ENCODE measurements at regions not wholly inside any gene's neighbourhood (a gene's known extent, or its start where the extent isn't known, plus 50 kb on each side); places are given as distances from the start of the nearest gene placed in this dataset.
"Not testable (repeated sequence)": the region's sequence is repeated elsewhere in the genome, so short reads cannot be mapped to it uniquely, and the experiment has no call there.

- Histone ChIP-seq H3K27ac (ENCODE audit: low read length) (no peak overlapping the region), H3K79me2 (ENCODE audit: low read length) (no peaks in the 10 kb centered on the region), H3K9me3 (ENCODE audit: low read length) (no peaks in the 10 kb centered on the region), H2AFZ (ENCODE audit: low read length) (no peak overlapping the region), H4K20me1 (ENCODE audit: insufficient read depth, low read depth, low read length) (no peaks in the 10 kb centered on the region), H3K9me2 (replicated peaks; ENCODE audit: insufficient read depth, low read length) (no peaks in the 10 kb centered on the region), H3K9ac (ENCODE audit: low read length) (no peak overlapping the region), H3K4me1 (ENCODE audit: low read length) (peaks cover 4% of the 10 kb centered on the region; the same call in 1 of the 2 replicates), H3K4me2 (ENCODE audit: low read depth, low read length, poor library complexity, severe bottlenecking) (no peak overlapping the region), H3K4me3 (ENCODE audit: low read length) (no peak overlapping the region), H3K36me3 (ENCODE audit: insufficient read depth, low read length) (no peaks in the 10 kb centered on the region), H3K27me3 (ENCODE audit: low read length) (no peaks in the 10 kb centered on the region)
- no peak for DNase-seq
These were observed 208.3 kb downstream of the TBC1D2B start for GRCh38 chr15:77869021-77869895.

- not testable (repeated sequence) for H3K36me3 ChIP-seq (ENCODE audit: insufficient read depth, low read length); H3K9me2 ChIP-seq (replicated peaks; ENCODE audit: insufficient read depth, low read length); H3K4me3 ChIP-seq (ENCODE audit: low read length); H3K9me3 ChIP-seq (ENCODE audit: low read length); H3K4me2 ChIP-seq (ENCODE audit: low read depth, low read length, poor library complexity, severe bottlenecking); H3K9ac ChIP-seq (ENCODE audit: low read length); H3K27ac ChIP-seq (ENCODE audit: low read length); H2AFZ ChIP-seq (ENCODE audit: low read length); H3K4me1 ChIP-seq (ENCODE audit: low read length); H4K20me1 ChIP-seq (ENCODE audit: insufficient read depth, low read depth, low read length); H3K79me2 ChIP-seq (ENCODE audit: low read length); H3K27me3 ChIP-seq (ENCODE audit: low read length); DNase-seq
These were observed 209.4 kb downstream of the TBC1D2B start for GRCh38 chr15:77868048-77868629.

- no peak overlapping the region for H3K4me3 ChIP-seq (ENCODE audit: low read length)
- no peaks in the 10 kb centered on the region for H3K36me3 ChIP-seq (ENCODE audit: insufficient read depth, low read length)
- no peaks in the 10 kb centered on the region for H3K9me3 ChIP-seq (ENCODE audit: low read length)
These were observed 210.1 kb downstream of the TBC1D2B start for GRCh38 chr15:77867266-77868047.

GRCh38 chr15:77866596-77867125, 210.8 kb downstream of the TBC1D2B start:
- Histone ChIP-seq H3K27ac (ENCODE audit: low read length) (no peak overlapping the region), H3K4me2 (ENCODE audit: low read depth, low read length, poor library complexity, severe bottlenecking) (no peak overlapping the region), H3K27me3 (ENCODE audit: low read length) (no peaks in the 10 kb centered on the region), H4K20me1 (ENCODE audit: insufficient read depth, low read depth, low read length) (no peaks in the 10 kb centered on the region), H3K36me3 (ENCODE audit: insufficient read depth, low read length) (no peaks in the 10 kb centered on the region), H3K4me1 (ENCODE audit: low read length) (peaks cover 16% of the 10 kb centered on the region), H3K9me2 (replicated peaks; ENCODE audit: insufficient read depth, low read length) (no peaks in the 10 kb centered on the region), H3K9me3 (ENCODE audit: low read length) (no peaks in the 10 kb centered on the region), H2AFZ (ENCODE audit: low read length) (no peak overlapping the region), H3K9ac (ENCODE audit: low read length) (no peak overlapping the region), H3K79me2 (ENCODE audit: low read length) (no peaks in the 10 kb centered on the region), H3K4me3 (ENCODE audit: low read length) (no peak overlapping the region)
- DNase-seq, result no peak

More at GRCh38 chr15:77867266-77868047, 210.1 kb downstream of the TBC1D2B start:
- Histone ChIP-seq H3K4me2 (ENCODE audit: low read depth, low read length, poor library complexity, severe bottlenecking) (no peak overlapping the region), H4K20me1 (ENCODE audit: insufficient read depth, low read depth, low read length) (no peaks in the 10 kb centered on the region), H3K9ac (ENCODE audit: low read length) (no peak overlapping the region), H3K27me3 (ENCODE audit: low read length) (no peaks in the 10 kb centered on the region), H3K9me2 (replicated peaks; ENCODE audit: insufficient read depth, low read length) (no peaks in the 10 kb centered on the region), H3K4me1 (ENCODE audit: low read length) (peaks cover 14% of the 10 kb centered on the region), H3K27ac (ENCODE audit: low read length) (no peak overlapping the region), H3K79me2 (ENCODE audit: low read length) (no peaks in the 10 kb centered on the region), H2AFZ (ENCODE audit: low read length) (no peak overlapping the region)
- no peak for DNase-seq

- no peak for DNase-seq
- H3K9ac ChIP-seq (ENCODE audit: low read length), result no peak overlapping the region
- H4K20me1 ChIP-seq (ENCODE audit: insufficient read depth, low read depth, low read length), result no peaks in the 10 kb centered on the region
- no peaks in the 10 kb centered on the region for H3K79me2 ChIP-seq (ENCODE audit: low read length)
- no peaks in the 10 kb centered on the region for H3K9me3 ChIP-seq (ENCODE audit: low read length)
- no peak overlapping the region for H3K4me3 ChIP-seq (ENCODE audit: low read length)
- H3K9me2 ChIP-seq (replicated peaks; ENCODE audit: insufficient read depth, low read length), result no peaks in the 10 kb centered on the region
- H3K27me3 ChIP-seq (ENCODE audit: low read length), result no peaks in the 10 kb centered on the region
- H3K27ac ChIP-seq (ENCODE audit: low read length), result no peak overlapping the region
- peaks cover 16% of the 10 kb centered on the region for H3K4me1 ChIP-seq (ENCODE audit: low read length)
- H2AFZ ChIP-seq (ENCODE audit: low read length), result no peak overlapping the region
- H3K36me3 ChIP-seq (ENCODE audit: insufficient read depth, low read length), result no peaks in the 10 kb centered on the region
- no peak overlapping the region for H3K4me2 ChIP-seq (ENCODE audit: low read depth, low read length, poor library complexity, severe bottlenecking)
These were observed 211.3 kb downstream of the TBC1D2B start for GRCh38 chr15:77866186-77866585.

GRCh38 chr15:77865701-77866100, 211.8 kb downstream of the TBC1D2B start:
- H3K4me2 ChIP-seq (ENCODE audit: low read depth, low read length, poor library complexity, severe bottlenecking), result no peak overlapping the region
- no peaks in the 10 kb centered on the region for H3K9me3 ChIP-seq (ENCODE audit: low read length)
- H3K27ac ChIP-seq (ENCODE audit: low read length), result no peak overlapping the region
- DNase-seq, result no peak
- no peak overlapping the region for H3K4me3 ChIP-seq (ENCODE audit: low read length)
- no peaks in the 10 kb centered on the region for H3K36me3 ChIP-seq (ENCODE audit: insufficient read depth, low read length)
- no peaks in the 10 kb centered on the region for H3K27me3 ChIP-seq (ENCODE audit: low read length)
- no peaks in the 10 kb centered on the region for H3K9me2 ChIP-seq (replicated peaks; ENCODE audit: insufficient read depth, low read length)
- H3K9ac ChIP-seq (ENCODE audit: low read length), result no peak overlapping the region
- H3K4me1 ChIP-seq (ENCODE audit: low read length), result peaks cover 16% of the 10 kb centered on the region
- no peaks in the 10 kb centered on the region for H4K20me1 ChIP-seq (ENCODE audit: insufficient read depth, low read depth, low read length)
- H3K79me2 ChIP-seq (ENCODE audit: low read length), result no peaks in the 10 kb centered on the region
- no peak overlapping the region for H2AFZ ChIP-seq (ENCODE audit: low read length)

GRCh38 chr15:77865106-77865610, 212.4 kb downstream of the TBC1D2B start:
- Histone ChIP-seq H3K27me3 (ENCODE audit: low read length) (no peaks in the 10 kb centered on the region), H3K79me2 (ENCODE audit: low read length) (no peaks in the 10 kb centered on the region), H3K4me3 (ENCODE audit: low read length) (no peak overlapping the region), H3K9ac (ENCODE audit: low read length) (no peak overlapping the region), H3K9me2 (replicated peaks; ENCODE audit: insufficient read depth, low read length) (no peaks in the 10 kb centered on the region), H3K27ac (ENCODE audit: low read length) (no peak overlapping the region), H4K20me1 (ENCODE audit: insufficient read depth, low read depth, low read length) (no peaks in the 10 kb centered on the region), H3K4me2 (ENCODE audit: low read depth, low read length, poor library complexity, severe bottlenecking) (no peak overlapping the region), H3K4me1 (ENCODE audit: low read length) (peaks cover 16% of the 10 kb centered on the region), H3K36me3 (ENCODE audit: insufficient read depth, low read length) (no peaks in the 10 kb centered on the region), H3K9me3 (ENCODE audit: low read length) (no peaks in the 10 kb centered on the region), H2AFZ (ENCODE audit: low read length) (no peak overlapping the region)
- no peak for DNase-seq

All from Karpas-422 (cell line).